ENCODE measurements at regions not wholly inside any gene's neighbourhood (a gene's known extent, or its start where the extent isn't known, plus 50 kb on each side); places are given as distances from the start of the nearest gene placed in this dataset.
"Not testable (repeated sequence)": the region's sequence is repeated elsewhere in the genome, so short reads cannot be mapped to it uniquely, and the experiment has no call there.

GRCh38 chr12:84154991-84155930 is 757.3 kb downstream of the SLC6A15 start:
- ATAC-seq; DNase-seq (ENCODE audit: low spot score): not testable (repeated sequence)

- DNase-seq (ENCODE audit: low spot score) = not testable (repeated sequence)
Observed at GRCh38 chr12:84154439-84154990, 758.1 kb downstream of the SLC6A15 start.

GRCh38 chr12:84150201-84150600 is 762.4 kb downstream of the SLC6A15 start:
- ATAC-seq (no peak), DNase-seq (ENCODE audit: low spot score) (no peak)

More at GRCh38 chr12:84154439-84154990, 758.1 kb downstream of the SLC6A15 start:
- not testable (repeated sequence) for ATAC-seq

- DNase-seq (ENCODE audit: low spot score) (no peak), ATAC-seq (no peak)
Observed at GRCh38 chr12:84148335-84148734, 764.3 kb downstream of the SLC6A15 start.

GRCh38 chr12:84136862-84137367 is 775.7 kb downstream of the SLC6A15 start:
- ATAC-seq (no peak), DNase-seq (ENCODE audit: low spot score) (no peak)

GRCh38 chr12:84135586-84136279 is 776.9 kb downstream of the SLC6A15 start:
- ATAC-seq (no peak), DNase-seq (ENCODE audit: low spot score) (no peak)

GRCh38 chr12:84134797-84135366 is 777.7 kb downstream of the SLC6A15 start:
- no peak for ATAC-seq
- no peak for DNase-seq (ENCODE audit: low spot score)

- no peak for ATAC-seq
- no peak for DNase-seq (ENCODE audit: low spot score)
Observed at GRCh38 chr12:84131076-84131475, 781.5 kb downstream of the SLC6A15 start.

GRCh38 chr12:84128117-84128991 is 784.2 kb downstream of the SLC6A15 start:
- DNase-seq (ENCODE audit: low spot score) (no peak), ATAC-seq (no peak)

GRCh38 chr12:84124211-84124610 is 788.4 kb downstream of the SLC6A15 start:
- ATAC-seq (no peak), DNase-seq (ENCODE audit: low spot score) (no peak)

- DNase-seq (ENCODE audit: low spot score) = no peak
- ATAC-seq = no peak
Observed at GRCh38 chr12:84117190-84117589, 795.4 kb downstream of the SLC6A15 start.

- ATAC-seq = no peak
Observed at GRCh38 chr12:84113666-84114065, 798.9 kb downstream of the SLC6A15 start.

GRCh38 chr12:84103886-84104285 is 808.7 kb downstream of the SLC6A15 start:
- not testable (repeated sequence) for DNase-seq (ENCODE audit: low spot score); ATAC-seq

More at GRCh38 chr12:84113666-84114065, 798.9 kb downstream of the SLC6A15 start:
- DNase-seq (ENCODE audit: low spot score) = no peak

GRCh38 chr12:84101963-84102362 is 810.6 kb downstream of the SLC6A15 start:
- not testable (repeated sequence) for ATAC-seq; DNase-seq (ENCODE audit: low spot score)

- not testable (repeated sequence) for ATAC-seq; DNase-seq (ENCODE audit: low spot score)
Observed at GRCh38 chr12:84099591-84099990, 813.0 kb downstream of the SLC6A15 start.

- no peak for DNase-seq (ENCODE audit: low spot score)
- no peak for ATAC-seq
Observed at GRCh38 chr12:84091651-84092050, 820.9 kb downstream of the SLC6A15 start.

- DNase-seq (ENCODE audit: low spot score) (no peak), ATAC-seq (no peak)
Observed at GRCh38 chr12:84089356-84089755, 823.2 kb downstream of the SLC6A15 start.

- no peak for ATAC-seq
- DNase-seq (ENCODE audit: low spot score) = no peak
Observed at GRCh38 chr12:84085046-84085445, 827.6 kb downstream of the SLC6A15 start.

- no peak for DNase-seq (ENCODE audit: low spot score)
- no peak for ATAC-seq
Observed at GRCh38 chr12:84079626-84080025, 833.0 kb downstream of the SLC6A15 start.

- ATAC-seq (no peak), DNase-seq (ENCODE audit: low spot score) (no peak)
Observed at GRCh38 chr12:84077679-84078078, 834.9 kb downstream of the SLC6A15 start.
